A673 (cell line): ENCODE measurements at regions not wholly inside any gene's neighbourhood (a gene's known extent, or its start where the extent isn't known, plus 50 kb on each side); places are given as distances from the start of the nearest gene placed in this dataset.

Source experiments
- BruUV-seq: library from RNA; stranded (reverse); fragments of 400-500 nt; replicated peaks from 2 replicates; lab custom pipeline; 2021; lab: Mats Ljungman, UMichigan
- CTCF ChIA-PET: fragments of 300-600 bp; sonication (Branson Sonifier 250); formaldehyde crosslinking; loops from one replicate; lab custom pipeline; 2022; ENCODE audit warnings: antibody characterized with exemption; lab: Charles Lee
- POLR2A ChIA-PET: fragments of 300-600 bp; sonication (Branson Sonifier 250); formaldehyde crosslinking; loops from one replicate; lab custom pipeline; 2022; ENCODE audit warnings: antibody characterized with exemption; ENCODE audit not compliant: low non-redundant PET; lab: Charles Lee
- DNase-seq: peaks from one replicate; pipeline ENCODE4 v3.0.0-alpha.2; 2015; ENCODE audit warnings: low spot score
- H3K27ac ChIP-seq: fragments of 200-600 bp; sonication (generic); 2 replicates; pipeline ENCODE4 v1.5.1; 2016; ENCODE audit warnings: mixed run types, low read depth, mild to moderate bottlenecking, mixed read lengths, antibody characterized with exemption, low read length; ENCODE audit not compliant: poor library complexity, severe bottlenecking
- H3K27me3 ChIP-seq: fragments of 200-600 bp; sonication (generic); replicated peaks from 2 replicates; pipeline ENCODE4 v1.6.1; 2017; ENCODE audit warnings: mixed run types, low read depth, mild to moderate bottlenecking, mixed read lengths, antibody characterized with exemption, low read length; ENCODE audit not compliant: insufficient read depth, poor library complexity
- H3K36me3 ChIP-seq: fragments of 200-600 bp; sonication (generic); 2 replicates; pipeline ENCODE4 v1.6.1; 2016; ENCODE audit warnings: mixed run types, mild to moderate bottlenecking, mixed read lengths, antibody characterized with exemption, low read length; ENCODE audit not compliant: insufficient read depth, poor library complexity, severe bottlenecking
- H3K4me1 ChIP-seq: fragments of 200-600 bp; sonication (generic); 2 replicates; pipeline ENCODE4 v1.6.1; 2017; ENCODE audit warnings: mixed run types, mild to moderate bottlenecking, mixed read lengths, antibody characterized with exemption, low read length; ENCODE audit not compliant: insufficient read depth, poor library complexity, severe bottlenecking
- H3K4me3 ChIP-seq: fragments of 200-600 bp; sonication (generic); 2 replicates; pipeline ENCODE4 v1.5.1; 2016; ENCODE audit warnings: low read depth, mixed run types, mild to moderate bottlenecking, mixed read lengths, low read length; ENCODE audit not compliant: poor library complexity, severe bottlenecking
- H3K9me3 ChIP-seq: fragments of 200-600 bp; sonication (generic); 2 replicates; pipeline ENCODE4 v1.6.1; 2016; ENCODE audit warnings: mixed run types, low read depth, mild to moderate bottlenecking, mixed read lengths, antibody characterized with exemption, low read length; ENCODE audit not compliant: poor library complexity, severe bottlenecking
- CTCF ChIP-seq: fragments of 300-800, 200-600 bp; sonication (generic); conservative IDR thresholded peaks from 2 replicates; pipeline ENCODE4 v1.5.1; 2017; ENCODE audit warnings: low read depth, mild to moderate bottlenecking, antibody characterized with exemption, low read length, moderate library complexity, mixed read lengths
- EZH2 ChIP-seq: fragments of 200-600 bp; sonication (generic); IDR thresholded peaks from 2 replicates; pipeline ENCODE4 v1.6.1; 2017; ENCODE audit warnings: borderline replicate concordance, low read depth, mild to moderate bottlenecking, mixed read lengths, antibody characterized with exemption, low read length; ENCODE audit not compliant: poor library complexity, severe bottlenecking
- intact Hi-C: fragments of 100-400 bp; cut with micrococcal nuclease; formaldehyde crosslinking; loops from one replicate; pipeline ENCODE4 v1.10.0; 2022; ENCODE audit not compliant: unreplicated experiment

GRCh38 chr18:11512096-11513025, 97.0 kb upstream of the SLC35G4 start:
- H3K27ac ChIP-seq = no peak overlapping the region
- no peak for DNase-seq
- H3K4me3 ChIP-seq = no peak overlapping the region
- no peaks in the 10 kb centered on the region for H3K9me3 ChIP-seq
- TF ChIP-seq CTCF (peak; percentile 24; the same call in 1 of the 2 replicates), EZH2 (no peak)
- peaks cover 3% of the 10 kb centered on the region for H3K27me3 ChIP-seq
- ChIA-PET POLR2A (no interaction called here), CTCF (interaction anchor here (0.5 kb wide), 1 partner anchor 164 kb away, joined by 4 read pairs; no protein-coding TSS in a partner anchor)
- no peaks in the 10 kb centered on the region for H3K4me1 ChIP-seq
- intact Hi-C loops = no loop called here
- H3K36me3 ChIP-seq = no peaks in the 10 kb centered on the region
- no TSS peak for BruUV-seq

GRCh38 chr18:11511434-11512095, 97.8 kb upstream of the SLC35G4 start:
- Histone ChIP-seq H3K27ac (no peak overlapping the region), H3K27me3 (peaks cover 3% of the 10 kb centered on the region), H3K9me3 (no peaks in the 10 kb centered on the region), H3K36me3 (no peaks in the 10 kb centered on the region), H3K4me3 (no peak overlapping the region), H3K4me1 (no peaks in the 10 kb centered on the region)
- BruUV-seq = no TSS peak
- intact Hi-C loops = no loop called here
- TF ChIP-seq EZH2 (no peak), CTCF (no peak)
- DNase-seq = no peak
- CTCF ChIA-PET = no interaction called here
- POLR2A ChIA-PET = no interaction called here

GRCh38 chr18:11506856-11507255, 102.5 kb upstream of the SLC35G4 start:
- TF ChIP-seq EZH2 = no peak
- no peak for TF ChIP-seq CTCF
- ChIA-PET POLR2A (no interaction called here), CTCF (no interaction called here)
- Histone ChIP-seq H3K4me3 (no peak overlapping the region), H3K36me3 (no peaks in the 10 kb centered on the region), H3K9me3 (no peaks in the 10 kb centered on the region), H3K27me3 (peaks cover 3% of the 10 kb centered on the region), H3K4me1 (no peaks in the 10 kb centered on the region), H3K27ac (no peak overlapping the region)
- no peak for DNase-seq
- BruUV-seq = no TSS peak
- intact Hi-C loops = no loop called here
